H1 (cell line): ENCODE measurements at regions not wholly inside any gene's neighbourhood (a gene's known extent, or its start where the extent isn't known, plus 50 kb on each side); places are given as distances from the start of the nearest gene placed in this dataset.

Source experiments
- CTCF ChIA-PET: fragments of 300-600 bp; sonication (Branson Sonifier 250); formaldehyde crosslinking; loops from one replicate; lab custom pipeline; 2021; ENCODE audit not compliant: partially characterized antibody; lab: Charles Lee
- POLR2A ChIA-PET: fragments of 300-600 bp; sonication (Branson Sonifier 250); formaldehyde crosslinking; loops from one replicate; lab custom pipeline; 2021; ENCODE audit warnings: inconsistent platforms; ENCODE audit not compliant: partially characterized antibody; lab: Charles Lee
- DNase-seq, 2 experiments: peaks; one replicate each; pipeline versions ENCODE4 v3.0.0 to v3.0.0-alpha.2; 2010 to 2022; ENCODE audit warnings: low spot score in 2 of 2, low read depth in 1 of 2, mixed read lengths in 1 of 2
- FAIRE-seq: peaks from 2 replicates; lab custom pipeline; 2011; peaks lifted over from hg19 to GRCh38; lab: Jason Lieb, UNC
- H2AFZ ChIP-seq: 2 replicates; pipeline ENCODE4 v1.8.1; 2012; ENCODE audit warnings: low read length, inconsistent platforms
- H2AK5ac ChIP-seq: 2 replicates; pipeline ENCODE4 v1.6.1; 2013; ENCODE audit warnings: low read depth, low read length
- H2BK120ac ChIP-seq: replicated peaks from 2 replicates; pipeline ENCODE3; 2013; ENCODE audit warnings: low read depth, low read length, inconsistent platforms
- H2BK12ac ChIP-seq: 2 replicates; pipeline ENCODE4 v1.6.1; 2013; ENCODE audit warnings: low read depth, low read length
- H2BK15ac ChIP-seq: 2 replicates; pipeline ENCODE4 v1.6.1; 2013; ENCODE audit warnings: low read length
- H2BK20ac ChIP-seq: 2 replicates; pipeline ENCODE4 v1.6.1; 2013; ENCODE audit warnings: low read length
- H2BK5ac ChIP-seq: 2 replicates; pipeline ENCODE4 v1.6.1; 2013; ENCODE audit warnings: low read depth, low read length
- H3K14ac ChIP-seq: 2 replicates; pipeline ENCODE4 v1.6.1; 2013; ENCODE audit warnings: inconsistent platforms; ENCODE audit not compliant: insufficient read length
- H3K18ac ChIP-seq: 2 replicates; pipeline ENCODE4 v1.6.1; 2013; ENCODE audit warnings: low read length; ENCODE audit errors: extremely low read depth
- H3K23ac ChIP-seq: 2 replicates; pipeline ENCODE4 v1.6.1; 2013; ENCODE audit warnings: inconsistent platforms; ENCODE audit not compliant: insufficient read length
- H3K23me2 ChIP-seq: 2 replicates; pipeline ENCODE4 v1.6.1; 2013; ENCODE audit warnings: low read depth, low read length
- H3K27ac ChIP-seq: 2 replicates; pipeline ENCODE4 v1.6.1; 2011; ENCODE audit warnings: low read depth, low read length, inconsistent platforms
- H3K27me3 ChIP-seq, 4 experiments: replicated peaks in 1 of 4; 1 replicate in 1 of 4; 2 replicates in 3 of 4; pipeline versions ENCODE4 v1.6.1 to v1.8.1; 2011 to 2013; ENCODE audit warnings: low read length in 3 of 4, mild to moderate bottlenecking in 3 of 4, inconsistent platforms in 2 of 4, mixed read lengths in 2 of 4, moderate library complexity in 1 of 4; ENCODE audit not compliant: control insufficient read depth in 3 of 4, insufficient read depth in 3 of 4; ENCODE audit errors: extremely low read depth in 1 of 4
- H3K36me3 ChIP-seq, 4 experiments: 2 replicates each; pipeline versions ENCODE4 v1.6.1 to v1.8.1; 2011 to 2013; ENCODE audit warnings: mild to moderate bottlenecking in 4 of 4, low read length in 3 of 4, moderate library complexity in 2 of 4, control low read depth in 1 of 4, inconsistent platforms in 1 of 4; ENCODE audit not compliant: insufficient read depth in 4 of 4, control insufficient read depth in 2 of 4
- H3K4ac ChIP-seq: replicated peaks from 2 replicates; pipeline ENCODE3; 2013; ENCODE audit warnings: low read length, low read depth, mixed read lengths, inconsistent platforms; ENCODE audit not compliant: insufficient read length
- H3K4me1 ChIP-seq, 4 experiments: replicated peaks in 1 of 4; 1 replicate in 1 of 4; 2 replicates in 3 of 4; pipeline versions ENCODE4 v1.6.1 to v1.8.1; 2011 to 2013; ENCODE audit warnings: low read length in 3 of 4, inconsistent platforms in 2 of 4, mixed read lengths in 1 of 4; ENCODE audit not compliant: insufficient read depth in 4 of 4, control insufficient read depth in 3 of 4
- H3K4me2 ChIP-seq, 2 experiments: 2 replicates each; pipeline versions ENCODE4 v1.6.1 to v1.8.1; 2011 to 2013; ENCODE audit warnings: low read depth in 2 of 2, low read length in 2 of 2, control low read depth in 1 of 2, inconsistent platforms in 1 of 2, mild to moderate bottlenecking in 1 of 2; ENCODE audit not compliant: insufficient read depth in 1 of 2
- H3K4me3 ChIP-seq, 4 experiments: fragments of 200-600, 300-600 bp in 1 of 4; sonication (generic), shearing (Covaris generic), sonication (Bioruptor Twin) in 1 of 4; 2 replicates each; pipeline versions ENCODE4 v1.5.1 to v1.8.1; 2011 to 2016; ENCODE audit warnings: low read length in 4 of 4, low read depth in 3 of 4, control low read depth in 2 of 4, inconsistent platforms in 2 of 4, mild to moderate bottlenecking in 2 of 4, mixed read lengths in 1 of 4, moderate library complexity in 1 of 4; ENCODE audit not compliant: insufficient read depth in 2 of 4; ENCODE audit errors: extremely low read depth in 1 of 4
- H3K56ac ChIP-seq: replicated peaks from 2 replicates; pipeline ENCODE3; 2013; ENCODE audit warnings: low read depth, mild to moderate bottlenecking, mixed read lengths, low read length, inconsistent platforms; ENCODE audit not compliant: insufficient read length
- H3K79me1 ChIP-seq: 2 replicates; pipeline ENCODE4 v1.6.1; 2013; ENCODE audit warnings: low read depth, low read length, control low read depth
- H3K79me2 ChIP-seq, 2 experiments: 2 replicates each; pipeline versions ENCODE4 v1.6.1 to v1.8.1; 2012 to 2013; ENCODE audit warnings: low read length in 2 of 2, mild to moderate bottlenecking in 2 of 2, inconsistent platforms in 1 of 2; ENCODE audit not compliant: insufficient read depth in 2 of 2, control insufficient read depth in 1 of 2
- H3K9ac ChIP-seq, 4 experiments: replicated peaks in 1 of 4; 1 replicate in 1 of 4; 2 replicates in 3 of 4; pipeline versions ENCODE4 v1.6.1 to v1.8.1; 2011 to 2013; ENCODE audit warnings: low read depth in 3 of 4, low read length in 3 of 4, control low read depth in 2 of 4, mild to moderate bottlenecking in 2 of 4, moderate library complexity in 2 of 4, inconsistent platforms in 1 of 4; ENCODE audit errors: extremely low read depth in 1 of 4
- H3K9me3 ChIP-seq, 2 experiments: 2 replicates each; pipeline versions ENCODE4 v1.6.1 to v1.8.1; 2012 to 2013; ENCODE audit warnings: mild to moderate bottlenecking in 2 of 2, moderate library complexity in 2 of 2, control low read depth in 1 of 2, inconsistent platforms in 1 of 2, low read depth in 1 of 2, low read length in 1 of 2, mixed read lengths in 1 of 2; ENCODE audit not compliant: insufficient read depth in 2 of 2
- H4K20me1 ChIP-seq, 2 experiments: replicated peaks in 1 of 2; 2 replicates each; pipeline versions ENCODE3 to v1.8.1; 2011 to 2013; ENCODE audit warnings: inconsistent platforms in 2 of 2, low read length in 2 of 2, mild to moderate bottlenecking in 1 of 2; ENCODE audit not compliant: insufficient read depth in 2 of 2, control insufficient read depth in 1 of 2
- H4K5ac ChIP-seq: 2 replicates; pipeline ENCODE4 v1.6.1; 2013; ENCODE audit warnings: low read length, low read depth, mixed read lengths, inconsistent platforms; ENCODE audit not compliant: insufficient read length
- H4K8ac ChIP-seq: 2 replicates; pipeline ENCODE4 v1.8.0; 2013; ENCODE audit warnings: mild to moderate bottlenecking, moderate library complexity, low read length, inconsistent platforms; ENCODE audit not compliant: insufficient read depth; ENCODE audit errors: extremely low read depth
- H4K91ac ChIP-seq: replicated peaks from 2 replicates; pipeline ENCODE3; 2013; ENCODE audit warnings: low read length, mixed read lengths, inconsistent platforms; ENCODE audit not compliant: insufficient read length
- BACH1 ChIP-seq: IDR thresholded peaks from 2 replicates; pipeline ENCODE4 v1.6.1; 2012; ENCODE audit warnings: low read length, improper control_type of control experiment
- EP300 ChIP-seq, 2 experiments: IDR thresholded peaks; 1 replicate in 1 of 2; 2 replicates in 1 of 2; pipeline ENCODE4 v1.6.1; 2011 to 2012; ENCODE audit warnings: low read depth in 2 of 2, low read length in 2 of 2, mild to moderate bottlenecking in 2 of 2, borderline replicate concordance in 1 of 2, inconsistent platforms in 1 of 2, moderate library complexity in 1 of 2
- JUND ChIP-seq: IDR thresholded peaks from 2 replicates; pipeline ENCODE4 v1.6.1; 2011; ENCODE audit warnings: mild to moderate bottlenecking, improper control_type of control experiment, low read length
- NANOG ChIP-seq: IDR thresholded peaks from 2 replicates; pipeline ENCODE4 v1.6.1; 2011; ENCODE audit warnings: low read length, low read depth, mild to moderate bottlenecking, inconsistent platforms; ENCODE audit not compliant: insufficient read depth, poor library complexity, severe bottlenecking
- ZNF274 ChIP-seq: IDR thresholded peaks from 2 replicates; pipeline ENCODE4 v1.7.0; 2012; ENCODE audit warnings: low read length, borderline replicate concordance; ENCODE audit errors: extremely low read depth
- WGBS, 2 experiments: shearing (Covaris generic) in 1 of 2; methylation state at CpG; one replicate each; pipeline versions ENCODE4 v1.1.6 to v1.1.7; 2013 to 2015; ENCODE audit warnings: low lambda C conversion rate in 2 of 2, mixed read lengths in 2 of 2, inconsistent platforms in 1 of 2, low coverage in 1 of 2, missing lambda C conversion rate in 1 of 2; ENCODE audit not compliant: insufficient replicate concordance in 2 of 2, insufficient coverage in 1 of 2, insufficient read length in 1 of 2; ENCODE audit errors: extremely low coverage in 1 of 2, missing lambda C conversion rate in 1 of 2; 5-methylcytosine and 5-hydroxymethylcytosine counted together

DNA sequence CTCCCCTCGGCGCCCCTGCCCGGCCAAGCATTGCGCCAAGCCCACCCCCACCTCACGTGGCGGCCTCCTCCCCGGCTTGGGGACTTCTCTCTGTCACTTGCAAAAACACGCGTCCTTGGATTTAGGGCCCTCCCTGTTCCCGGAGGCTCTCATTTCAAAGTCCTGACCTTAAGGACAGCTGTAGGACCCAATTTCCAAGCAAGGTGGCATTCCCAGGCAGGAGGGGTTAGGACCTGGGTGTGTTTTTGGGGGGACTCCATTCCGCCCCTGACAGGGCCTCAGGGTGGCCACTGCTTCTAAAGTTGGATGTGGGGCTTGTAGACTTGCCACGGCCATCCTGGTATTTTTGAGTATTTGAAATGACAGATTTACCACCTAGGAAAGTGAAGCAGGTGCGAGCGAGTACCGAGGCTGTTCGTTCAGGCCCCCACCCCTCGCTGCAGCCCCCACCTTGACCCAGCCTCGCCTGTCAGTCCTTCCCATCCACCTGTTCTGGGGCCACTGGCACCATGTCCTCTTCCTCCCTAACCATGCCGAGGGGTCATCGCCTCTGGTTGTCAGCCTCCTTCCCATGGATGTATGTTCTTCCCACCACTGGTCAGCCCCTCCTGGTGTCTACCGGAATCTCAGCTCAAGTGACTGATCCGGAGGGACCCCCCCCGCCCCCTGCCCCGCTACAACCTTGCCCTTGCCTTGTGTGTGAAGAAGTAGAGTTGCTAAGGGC lies 52.4 kb downstream of the MRPL36 start:
- Histone ChIP-seq H3K23me2 (no peaks in the 10 kb centered on the region), H2BK20ac (no peak overlapping the region), H4K8ac (no peak overlapping the region), H4K5ac (no peak overlapping the region), H2BK12ac (no peak overlapping the region), H3K36me3 (no peaks in the 10 kb centered on the region), H3K79me2 (no peaks in the 10 kb centered on the region), H3K79me1 (no peaks in the 10 kb centered on the region), H3K23ac (no peak overlapping the region), H3K9me3 (no peaks in the 10 kb centered on the region), H3K9ac (no peak overlapping the region), H3K4me2 (no peak overlapping the region), H3K4me1 (peaks cover 0 to 6% (median 0%) of the 10 kb centered on the region in 4 experiments; a peak in 2 of 7 replicates), H3K14ac (no peak overlapping the region), H3K27me3 (no peaks in the 10 kb centered on the region), H4K20me1 (no peaks in the 10 kb centered on the region), H3K27ac (no peak overlapping the region), H2AK5ac (no peak overlapping the region), H2BK15ac (no peak overlapping the region), H3K4ac (no peak overlapping the region), H3K18ac (no peak overlapping the region), H4K91ac (no peak overlapping the region), H2AFZ (no peak overlapping the region), H3K56ac (no peak overlapping the region), H2BK5ac (no peak overlapping the region), H2BK120ac (no peak overlapping the region), H3K4me3 (no peak overlapping the region)
- TF ChIP-seq BACH1 (no peak), NANOG (no peak), ZNF274 (no peak), JUND (no peak), EP300 (IDR thresholded peaks at IDR 0.05; ENCODE audit: borderline replicate concordance in 1 of 2, low read depth in 2 of 2, low read length in 2 of 2) (no peak)
- ChIA-PET CTCF (interaction anchor here (1.0 to 10.6 kb wide), 3 partner anchors 10 to 79 kb away, joined by 3 to 74 read pairs (median 8); no protein-coding TSS in a partner anchor), POLR2A (no interaction called here)
- peak in 1 of 2 experiments; percentile 34 for DNase-seq
- 89% methylated on average over 20 of the region's 24 CpGs; no CpG with 5 or more reads in 1 of the 2 experiments for WGBS, 2 experiments
- FAIRE-seq, result no peak
